Fibroblast of lung (primary cell): ENCODE measurements at regions not wholly inside any gene's neighbourhood (a gene's known extent, or its start where the extent isn't known, plus 50 kb on each side); places are given as distances from the start of the nearest gene placed in this dataset.
A peak's percentile ranks its signal among the peaks of the same experiment; 100 is the strongest.
"Not testable (repeated sequence)": the region's sequence is repeated elsewhere in the genome, so short reads cannot be mapped to it uniquely, and the experiment has no call there.

Experiments used
- DNase-seq, 2 donors: peaks; one replicate each; pipeline versions ENCODE4 v3.0.0 to v3.0.0-alpha.2; 2010; ENCODE audit warnings: low read depth in 2 of 2
- H2AFZ ChIP-seq: 2 replicates; pipeline ENCODE4 v1.5.1; 2012; ENCODE audit warnings: low read length, control low read depth, inconsistent platforms
- H3K27ac ChIP-seq: 2 replicates; pipeline ENCODE4 v1.5.1; 2011; ENCODE audit warnings: low read length, control low read depth; ENCODE audit not compliant: insufficient read depth
- H3K27me3 ChIP-seq: 2 replicates; pipeline ENCODE4 v1.5.1; 2011; ENCODE audit warnings: mild to moderate bottlenecking, low read length; ENCODE audit not compliant: control insufficient read depth, insufficient read depth
- H3K36me3 ChIP-seq: 2 replicates; pipeline ENCODE4 v1.5.1; 2011; ENCODE audit warnings: low read length; ENCODE audit not compliant: control insufficient read depth, insufficient read depth
- H3K4me1 ChIP-seq: 2 replicates; pipeline ENCODE4 v1.5.1; 2011; ENCODE audit warnings: low read length; ENCODE audit not compliant: control insufficient read depth, insufficient read depth; ENCODE audit errors: extremely low read depth
- H3K4me2 ChIP-seq: 2 replicates; pipeline ENCODE4 v1.5.1; 2011; ENCODE audit warnings: low read length, control low read depth; ENCODE audit not compliant: insufficient read depth; ENCODE audit errors: extremely low read depth
- H3K4me3 ChIP-seq, 4 experiments: fragments of 200-600 bp in 1 of 4; sonication (generic) in 1 of 4; replicated peaks in 1 of 4; 2 replicates each; pipeline ENCODE4 v1.5.1; 2011 to 2016; ENCODE audit warnings: low read length in 4 of 4, low read depth in 3 of 4, mild to moderate bottlenecking in 3 of 4, control low read depth in 2 of 4, inconsistent platforms in 1 of 4, mixed read lengths in 1 of 4; ENCODE audit not compliant: insufficient read depth in 1 of 4; ENCODE audit errors: control extremely low read depth in 1 of 4
- H3K79me2 ChIP-seq: 2 replicates; pipeline ENCODE4 v1.5.1; 2012; ENCODE audit warnings: mild to moderate bottlenecking, low read length, inconsistent platforms; ENCODE audit not compliant: control insufficient read depth, insufficient read depth
- H3K9ac ChIP-seq: 2 replicates; pipeline ENCODE4 v1.5.1; 2011; ENCODE audit warnings: mild to moderate bottlenecking, low read length, control low read depth; ENCODE audit not compliant: insufficient read depth
- H3K9me3 ChIP-seq: 2 replicates; pipeline ENCODE4 v1.5.1; 2012; ENCODE audit warnings: low read depth, low read length; ENCODE audit not compliant: control insufficient read depth, insufficient read depth
- H4K20me1 ChIP-seq: 2 replicates; pipeline ENCODE4 v1.5.1; 2011; ENCODE audit warnings: low read length; ENCODE audit not compliant: control insufficient read depth, insufficient read depth; ENCODE audit errors: extremely low read depth
- CTCF ChIP-seq, 2 donors: IDR thresholded peaks in 1 of 2; conservative IDR thresholded peaks in 1 of 2; 1 replicate in 1 of 2; 2 replicates in 1 of 2; pipeline ENCODE4 v1.5.1; 2011 to 2012; ENCODE audit warnings: low read length in 2 of 2, control low read depth in 1 of 2, inconsistent platforms in 1 of 2, low read depth in 1 of 2, mild to moderate bottlenecking in 1 of 2
- EZH2 ChIP-seq: IDR thresholded peaks from 2 replicates; pipeline ENCODE4 v1.5.1; 2012; ENCODE audit warnings: low read length, control low read depth, mild to moderate bottlenecking; ENCODE audit errors: missing control alignments

DNA sequence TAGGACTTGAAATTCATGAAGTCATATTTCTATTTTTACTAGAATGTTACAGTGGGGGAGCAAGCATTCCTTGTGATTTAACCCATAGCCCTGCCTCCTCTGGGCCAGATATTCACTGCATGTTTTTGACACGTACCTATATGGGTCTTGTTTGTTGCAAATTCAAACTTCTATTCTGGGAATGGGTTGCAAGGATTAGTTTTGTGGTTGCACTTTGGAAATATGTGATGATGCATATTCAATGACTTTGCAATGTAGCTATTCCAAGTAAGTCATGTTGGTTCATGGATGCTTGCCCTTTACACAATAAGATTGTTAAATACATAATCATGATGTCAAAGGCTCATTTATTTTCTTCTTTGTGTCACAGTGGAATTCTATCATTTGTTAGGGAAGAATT, 440.8 kb downstream of the TDRD3 start:
- Histone ChIP-seq H3K27ac (no peak overlapping the region), H3K27me3 (no peaks in the 10 kb centered on the region), H3K36me3 (no peaks in the 10 kb centered on the region), H4K20me1 (no peaks in the 10 kb centered on the region), H3K9ac (no peak overlapping the region), H2AFZ (no peak overlapping the region), H3K4me1 (no peaks in the 10 kb centered on the region), H3K4me2 (no peak overlapping the region), H3K79me2 (no peaks in the 10 kb centered on the region), H3K9me3 (no peaks in the 10 kb centered on the region), H3K4me3 (no peak overlapping the region)
- TF ChIP-seq EZH2, result no peak
- TF ChIP-seq CTCF (conservative IDR thresholded peaks at IDR 0.05 in 1 of 2, IDR thresholded peaks at IDR 0.05 in 1 of 2; ENCODE audit: low read depth in 1 of 2, low read length in 2 of 2), result no peak
- DNase-seq, result peak; percentile 1 to 62

DNA sequence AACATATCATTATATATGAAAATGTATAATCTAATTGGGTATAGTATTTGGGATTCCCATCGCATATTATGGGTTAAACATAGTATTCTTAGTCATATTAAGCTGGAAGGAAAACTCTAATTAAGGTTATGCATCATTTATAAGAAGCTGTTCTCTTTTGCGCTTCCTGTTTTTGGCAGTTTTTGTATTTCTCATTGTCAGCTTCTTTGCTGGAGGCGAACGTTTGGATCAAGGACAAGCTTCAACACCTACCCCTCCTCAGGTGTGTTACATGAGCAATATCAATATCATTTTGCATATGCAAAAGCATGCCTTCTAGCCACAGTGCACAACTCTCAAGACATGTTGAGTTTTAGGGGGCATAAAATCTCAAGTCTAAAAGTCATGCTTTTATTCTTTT, 439.8 kb downstream of the TDRD3 start:
- no peak for DNase-seq
- no peaks in the 10 kb centered on the region for H3K9me3 ChIP-seq
- no peak overlapping the region for H3K4me3 ChIP-seq
- H2AFZ ChIP-seq, result no peak overlapping the region
- H3K27me3 ChIP-seq, result no peaks in the 10 kb centered on the region
- no peaks in the 10 kb centered on the region for H3K79me2 ChIP-seq
- H4K20me1 ChIP-seq, result no peaks in the 10 kb centered on the region
- no peak overlapping the region for H3K9ac ChIP-seq
- H3K4me2 ChIP-seq, result no peak overlapping the region
- H3K4me1 ChIP-seq, result no peaks in the 10 kb centered on the region
- H3K36me3 ChIP-seq, result no peaks in the 10 kb centered on the region
- H3K27ac ChIP-seq, result no peak overlapping the region
- no peak for TF ChIP-seq CTCF (conservative IDR thresholded peaks at IDR 0.05 in 1 of 2, IDR thresholded peaks at IDR 0.05 in 1 of 2; ENCODE audit: low read depth in 1 of 2, low read length in 2 of 2)
- no peak for TF ChIP-seq EZH2

GRCh38 chr13:60811581-60811980, 414.6 kb downstream of the TDRD3 start:
- Histone ChIP-seq H3K36me3 (no peaks in the 10 kb centered on the region), H3K4me2 (no peak overlapping the region), H3K4me3 (no peak overlapping the region), H3K27me3 (no peaks in the 10 kb centered on the region), H3K4me1 (no peaks in the 10 kb centered on the region), H3K27ac (no peak overlapping the region), H3K9ac (no peak overlapping the region), H3K9me3 (no peaks in the 10 kb centered on the region), H4K20me1 (no peaks in the 10 kb centered on the region), H2AFZ (no peak overlapping the region), H3K79me2 (no peaks in the 10 kb centered on the region)
- no peak for DNase-seq
- no peak for TF ChIP-seq EZH2
- TF ChIP-seq CTCF (conservative IDR thresholded peaks at IDR 0.05 in 1 of 2, IDR thresholded peaks at IDR 0.05 in 1 of 2; ENCODE audit: low read depth in 1 of 2, low read length in 2 of 2), result no peak

DNA sequence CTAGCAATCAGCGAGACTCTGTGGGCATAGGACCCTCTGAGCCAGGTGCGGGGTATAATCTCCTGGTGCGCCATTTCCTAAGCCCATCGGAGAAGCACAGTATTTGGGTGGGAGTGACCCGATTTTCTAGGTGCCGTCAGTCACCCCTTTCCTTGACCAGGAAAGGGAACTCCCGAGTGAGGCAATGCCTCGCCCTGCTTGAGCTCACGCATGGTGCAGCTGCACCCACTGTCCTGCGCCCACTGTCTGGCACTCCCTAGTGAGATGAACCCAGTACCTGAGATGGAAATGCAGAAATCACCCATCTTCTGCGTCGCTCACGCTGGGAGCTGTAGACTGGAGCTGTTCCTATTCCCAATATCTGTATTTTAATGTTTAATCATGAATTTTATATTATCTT, 408.6 kb downstream of the TDRD3 start:
- H3K9me3 ChIP-seq, H2AFZ ChIP-seq, H3K4me3 ChIP-seq, H3K4me1 ChIP-seq, H4K20me1 ChIP-seq, H3K79me2 ChIP-seq, H3K9ac ChIP-seq, H3K27me3 ChIP-seq, H3K36me3 ChIP-seq, H3K27ac ChIP-seq, H3K4me2 ChIP-seq, DNase-seq: not testable (repeated sequence)
